Nephron progenitor cell (in vitro differentiated cells): ENCODE measurements at regions not wholly inside any gene's neighbourhood (a gene's known extent, or its start where the extent isn't known, plus 50 kb on each side); places are given as distances from the start of the nearest gene placed in this dataset.

ENCODE experiments used
- DNase-seq: peaks from one replicate; pipeline ENCODE4 v3.0.0; 2021
- H3K27ac Mint-ChIP-seq: 2 replicates; pipeline ENCODE4 v1.8.0; 2021; ENCODE audit warnings: mild to moderate bottlenecking, moderate library complexity, mixed read lengths
- H3K27me3 Mint-ChIP-seq: 2 replicates; pipeline ENCODE4 v1.8.0; 2021; ENCODE audit warnings: mild to moderate bottlenecking, low read depth, mixed read lengths; ENCODE audit not compliant: poor library complexity
- H3K36me3 Mint-ChIP-seq: 2 replicates; pipeline ENCODE4 v1.8.0; 2021; ENCODE audit warnings: low read depth, mixed read lengths
- H3K4me1 Mint-ChIP-seq: 2 replicates; pipeline ENCODE4 v1.8.0; 2021; ENCODE audit warnings: mixed read lengths
- H3K4me3 Mint-ChIP-seq: 2 replicates; pipeline ENCODE4 v1.8.0; 2021; ENCODE audit warnings: mild to moderate bottlenecking, moderate library complexity, mixed read lengths
- H3K9me3 Mint-ChIP-seq: 2 replicates; pipeline ENCODE4 v1.8.0; 2021; ENCODE audit warnings: mild to moderate bottlenecking, moderate library complexity, mixed read lengths
- TF ChIP-seq, protein P1 (sequence below): fragments of 200-600 bp; sonication (generic); IDR thresholded peaks from 2 replicates; pipeline ENCODE4 v1.5.0; 2021; ENCODE audit warnings: antibody characterized with exemption

DNA sequence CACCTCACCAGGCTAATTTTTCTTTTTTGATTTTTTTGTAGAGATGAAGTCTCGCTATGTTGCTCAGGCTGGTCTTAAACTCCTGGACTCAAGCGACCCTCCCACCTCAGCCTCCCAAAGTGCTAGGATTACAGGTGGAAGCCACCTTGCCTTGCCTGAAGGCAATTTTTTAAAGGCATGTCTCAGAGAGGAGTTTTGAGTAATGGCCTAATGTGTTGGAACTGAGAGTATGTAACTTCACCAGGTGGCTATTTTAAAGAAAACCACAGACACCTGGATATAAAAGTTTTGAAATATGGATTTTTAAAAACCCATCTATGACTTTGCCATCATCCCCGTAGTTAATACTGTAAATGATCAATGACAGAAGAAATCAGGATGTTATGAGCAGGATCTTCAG lies 119.8 kb upstream of the ATP8B1 start:
- H3K27me3 Mint-ChIP-seq: no peaks in the 10 kb centered on the region
- no peak for DNase-seq
- H3K27ac Mint-ChIP-seq: no peak overlapping the region
- H3K36me3 Mint-ChIP-seq: no peaks in the 10 kb centered on the region
- TF ChIP-seq, protein P1, sequence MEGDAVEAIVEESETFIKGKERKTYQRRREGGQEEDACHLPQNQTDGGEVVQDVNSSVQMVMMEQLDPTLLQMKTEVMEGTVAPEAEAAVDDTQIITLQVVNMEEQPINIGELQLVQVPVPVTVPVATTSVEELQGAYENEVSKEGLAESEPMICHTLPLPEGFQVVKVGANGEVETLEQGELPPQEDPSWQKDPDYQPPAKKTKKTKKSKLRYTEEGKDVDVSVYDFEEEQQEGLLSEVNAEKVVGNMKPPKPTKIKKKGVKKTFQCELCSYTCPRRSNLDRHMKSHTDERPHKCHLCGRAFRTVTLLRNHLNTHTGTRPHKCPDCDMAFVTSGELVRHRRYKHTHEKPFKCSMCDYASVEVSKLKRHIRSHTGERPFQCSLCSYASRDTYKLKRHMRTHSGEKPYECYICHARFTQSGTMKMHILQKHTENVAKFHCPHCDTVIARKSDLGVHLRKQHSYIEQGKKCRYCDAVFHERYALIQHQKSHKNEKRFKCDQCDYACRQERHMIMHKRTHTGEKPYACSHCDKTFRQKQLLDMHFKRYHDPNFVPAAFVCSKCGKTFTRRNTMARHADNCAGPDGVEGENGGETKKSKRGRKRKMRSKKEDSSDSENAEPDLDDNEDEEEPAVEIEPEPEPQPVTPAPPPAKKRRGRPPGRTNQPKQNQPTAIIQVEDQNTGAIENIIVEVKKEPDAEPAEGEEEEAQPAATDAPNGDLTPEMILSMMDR: no peak
- no peaks in the 10 kb centered on the region for H3K9me3 Mint-ChIP-seq
- no peaks in the 10 kb centered on the region for H3K4me1 Mint-ChIP-seq
- H3K4me3 Mint-ChIP-seq: no peak overlapping the region

- DNase-seq: no peak
- H3K9me3 Mint-ChIP-seq: no peaks in the 10 kb centered on the region
- peaks cover 1% of the 10 kb centered on the region for H3K4me1 Mint-ChIP-seq
- H3K36me3 Mint-ChIP-seq: no peaks in the 10 kb centered on the region
- TF ChIP-seq, protein P1: no peak
- no peak overlapping the region for H3K27ac Mint-ChIP-seq
- no peaks in the 10 kb centered on the region for H3K27me3 Mint-ChIP-seq
- no peak overlapping the region for H3K4me3 Mint-ChIP-seq
Measured at GRCh38 chr18:57921708-57922107, 118.6 kb upstream of the ATP8B1 start.

GRCh38 chr18:57920036-57920435 lies 116.9 kb upstream of the ATP8B1 start:
- Mint-ChIP-seq H3K27me3 (peaks cover 2% of the 10 kb centered on the region), H3K27ac (no peak overlapping the region), H3K4me1 (peaks cover 18% of the 10 kb centered on the region), H3K36me3 (no peaks in the 10 kb centered on the region), H3K9me3 (no peaks in the 10 kb centered on the region), H3K4me3 (no peak overlapping the region)
- no peak for DNase-seq
- TF ChIP-seq, protein P1: no peak

DNA sequence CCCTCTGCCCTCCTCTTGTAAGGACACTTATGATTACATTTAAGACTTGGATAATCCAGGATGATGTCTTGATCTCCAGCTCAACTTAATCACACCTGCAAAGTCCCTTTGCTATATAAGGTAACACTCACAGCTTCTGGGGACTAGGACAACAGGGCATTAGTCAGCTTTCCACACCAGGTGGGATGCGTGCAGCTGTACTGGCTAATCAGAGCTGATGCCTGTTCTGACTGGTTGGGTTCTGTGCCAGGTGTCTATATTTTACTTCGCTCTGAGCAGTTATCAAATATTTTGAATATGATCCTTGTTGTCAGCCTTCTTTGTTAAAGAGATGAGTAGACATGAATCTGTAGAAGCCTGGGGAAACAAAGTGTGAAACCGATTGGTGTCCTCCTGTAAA lies 115.5 kb upstream of the ATP8B1 start:
- DNase-seq: no peak
- no peaks in the 10 kb centered on the region for H3K36me3 Mint-ChIP-seq
- no peaks in the 10 kb centered on the region for H3K9me3 Mint-ChIP-seq
- TF ChIP-seq, protein P1: no peak
- H3K4me1 Mint-ChIP-seq: peaks cover 31% of the 10 kb centered on the region
- H3K4me3 Mint-ChIP-seq: no peak overlapping the region
- H3K27me3 Mint-ChIP-seq: peaks cover 2% of the 10 kb centered on the region
- no peak overlapping the region for H3K27ac Mint-ChIP-seq

GRCh38 chr18:57916684-57917083 lies 113.6 kb upstream of the ATP8B1 start:
- Mint-ChIP-seq H3K4me1 (peaks cover 31% of the 10 kb centered on the region), H3K4me3 (no peak overlapping the region), H3K27me3 (peaks cover 2% of the 10 kb centered on the region), H3K36me3 (no peaks in the 10 kb centered on the region), H3K27ac (no peak overlapping the region), H3K9me3 (no peaks in the 10 kb centered on the region)
- TF ChIP-seq, protein P1: no peak
- no peak for DNase-seq

GRCh38 chr18:57915865-57916582 lies 112.9 kb upstream of the ATP8B1 start:
- no peak overlapping the region for H3K4me3 Mint-ChIP-seq

More at GRCh38 chr18:57915865-57916582, 112.9 kb upstream of the ATP8B1 start:
- Mint-ChIP-seq H3K4me1 (peaks cover 31% of the 10 kb centered on the region), H3K27me3 (peaks cover 3% of the 10 kb centered on the region), H3K27ac (peak overlapping the region; percentile 91), H3K9me3 (no peaks in the 10 kb centered on the region), H3K36me3 (no peaks in the 10 kb centered on the region)
- TF ChIP-seq, protein P1: no peak
- DNase-seq: no peak
